GM18868 (cell line): ENCODE measurements at regions not wholly inside any gene's neighbourhood (a gene's known extent, or its start where the extent isn't known, plus 50 kb on each side); places are given as distances from the start of the nearest gene placed in this dataset.
"Not testable (repeated sequence)": the region's sequence is repeated elsewhere in the genome, so short reads cannot be mapped to it uniquely, and the experiment has no call there.

Experiments
- ATAC-seq: cut with Tn5 transposase; IDR thresholded peaks from one replicate; pipeline ENCODE4 v1.9.1; 2021; ENCODE audit warnings: mild to moderate bottlenecking, moderate library complexity; ENCODE audit not compliant: unreplicated experiment

DNA sequence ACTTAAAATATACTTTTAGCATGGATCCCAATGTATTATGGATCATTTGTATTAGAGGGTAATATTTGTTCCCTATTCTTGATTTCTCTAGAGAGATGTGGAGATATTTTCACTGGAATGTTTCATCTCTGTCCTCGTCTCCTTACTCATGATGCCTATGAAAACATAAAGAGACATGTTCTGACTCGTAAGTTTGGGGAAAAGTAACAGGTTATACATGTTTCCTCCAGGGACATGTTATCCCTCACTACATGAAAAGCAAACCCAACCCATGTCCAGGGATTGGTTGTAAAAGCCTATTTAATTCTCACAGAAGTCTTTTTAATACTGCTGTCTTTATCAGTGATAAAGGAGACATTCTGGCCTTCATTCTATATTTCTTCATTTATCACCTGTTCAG is 621.4 kb downstream of the GABRG1 start:
- no peak for ATAC-seq

DNA sequence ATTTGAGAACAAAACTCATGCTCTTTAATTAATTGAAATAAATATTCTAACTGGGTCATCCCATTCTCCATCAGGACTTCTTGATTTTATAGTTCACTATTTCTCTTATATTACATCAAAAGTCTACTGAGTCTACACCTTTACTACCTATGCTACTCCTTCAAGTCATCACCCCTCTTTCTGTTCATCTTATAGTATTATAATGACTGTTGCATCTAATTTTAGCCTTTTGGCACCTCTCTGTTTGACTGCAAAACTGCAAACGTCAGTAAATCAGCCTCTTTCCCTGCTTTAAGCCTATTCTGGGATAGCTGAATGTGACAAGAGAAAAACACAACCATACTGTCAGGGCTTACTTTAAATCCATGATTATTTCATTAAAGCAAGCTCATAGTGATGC is 639.1 kb downstream of the GABRG1 start:
- peak; percentile 68 for ATAC-seq

DNA sequence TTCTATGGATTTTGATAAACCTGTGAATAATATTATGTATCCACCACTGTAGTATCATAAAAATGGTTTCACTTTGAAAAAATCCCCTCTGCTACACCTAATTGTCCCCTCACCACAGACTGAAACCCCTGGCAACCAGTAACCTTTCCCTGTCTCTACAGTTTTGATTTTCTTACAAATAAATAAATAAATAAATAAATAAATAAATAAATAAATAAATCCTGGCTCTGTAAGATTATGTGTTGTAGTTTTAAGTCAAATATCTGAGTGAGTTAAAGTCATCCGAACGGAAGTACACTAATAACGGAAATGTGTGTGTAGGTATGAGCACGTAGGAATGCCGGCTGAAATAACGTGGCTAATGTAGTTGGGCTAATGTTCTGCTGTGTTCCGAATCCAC is 641.5 kb downstream of the GABRG1 start:
- ATAC-seq, result no peak

DNA sequence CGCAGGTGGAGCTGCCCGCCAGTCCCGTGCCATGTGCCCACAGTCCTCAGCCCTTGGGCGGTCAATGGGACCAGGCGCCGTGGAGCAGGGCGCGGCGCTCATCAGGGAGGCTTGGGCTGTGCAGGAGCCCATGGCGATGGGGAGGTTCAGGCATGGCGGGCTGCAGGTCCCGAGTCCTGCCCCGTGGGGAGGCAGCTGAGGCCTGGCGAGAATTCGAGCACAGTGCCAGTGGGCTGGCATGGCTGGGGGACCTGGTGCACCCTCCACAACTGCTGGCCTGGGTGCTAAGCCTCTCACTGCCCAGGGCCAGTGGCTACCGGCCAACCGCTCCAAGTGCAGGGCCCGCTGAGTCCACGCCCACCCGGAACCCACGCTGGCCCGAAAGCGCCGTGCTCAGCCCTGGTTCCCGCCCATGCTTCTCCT is 646.5 kb downstream of the GABRG1 start:
- no peak for ATAC-seq

GRCh38 chr4:45475548-45475947 is 648.3 kb downstream of the GABRG1 start:
- ATAC-seq, result peak; percentile 92

- no peak for ATAC-seq
These were observed 651.4 kb downstream of the GABRG1 start for GRCh38 chr4:45472490-45472889.

DNA sequence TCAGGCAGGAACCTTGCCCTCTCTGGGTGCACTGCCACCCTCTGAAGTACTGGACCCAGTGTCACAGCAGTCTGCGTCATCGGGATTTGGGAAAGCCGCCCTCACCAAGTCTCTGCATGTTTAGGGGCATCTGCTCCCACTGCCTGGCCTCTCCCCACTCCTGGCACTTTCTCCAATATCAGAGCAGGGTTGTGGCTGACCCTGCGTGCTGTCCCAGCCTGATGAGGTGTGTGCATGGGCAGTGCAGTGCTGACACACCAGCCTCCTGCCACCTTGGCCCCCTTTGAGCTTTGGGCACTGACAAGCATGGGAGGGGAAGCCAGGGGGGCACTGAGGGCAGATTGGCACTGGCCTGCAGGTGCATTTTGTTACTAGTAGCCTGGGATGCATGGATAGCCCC is 652.5 kb downstream of the GABRG1 start:
- ATAC-seq, result no peak

DNA sequence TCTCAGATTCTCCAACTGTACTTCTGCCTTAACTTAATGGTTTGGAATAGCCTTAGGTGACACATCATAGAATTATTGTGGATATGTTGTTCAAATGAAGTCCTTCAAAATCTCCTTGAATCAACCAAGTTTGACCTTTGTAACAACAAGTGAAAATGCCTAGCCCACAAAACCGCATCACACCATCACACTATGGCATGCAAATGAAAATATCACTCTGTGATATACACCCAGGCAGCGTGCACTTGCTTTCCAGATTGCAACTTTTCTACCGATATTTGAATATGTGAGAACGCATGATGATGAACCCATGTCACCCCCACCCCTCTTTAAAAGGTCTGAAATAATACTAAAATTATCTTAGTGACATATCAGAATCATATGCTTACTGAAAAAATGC is 656.7 kb downstream of the GABRG1 start:
- no peak for ATAC-seq

GRCh38 chr4:45460157-45460556 is 663.7 kb downstream of the GABRG1 start:
- not testable (repeated sequence) for ATAC-seq

GRCh38 chr4:45455217-45455616 is 668.6 kb downstream of the GABRG1 start:
- ATAC-seq, result no peak

- peak; percentile 95 for ATAC-seq
These were observed 670.5 kb downstream of the GABRG1 start for GRCh38 chr4:45453258-45453853.

DNA sequence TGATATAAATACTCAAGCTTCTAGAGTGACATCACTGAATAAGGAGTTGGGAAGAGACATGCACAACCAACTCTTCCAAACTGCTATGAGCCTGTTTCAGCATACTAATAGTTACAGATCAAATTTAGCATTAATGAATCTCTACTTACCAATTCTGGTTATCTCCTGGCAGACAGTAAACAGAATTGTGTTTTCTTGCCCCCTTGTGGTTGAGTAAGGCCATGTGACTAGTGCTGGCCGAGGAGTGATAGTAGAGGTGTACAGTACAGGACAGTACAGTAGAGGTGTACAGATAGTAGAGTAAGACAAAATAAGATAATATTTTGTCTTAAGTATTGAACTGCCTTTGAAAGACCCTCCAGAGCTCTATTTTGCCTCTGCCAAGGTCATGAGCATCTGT is 681.4 kb downstream of the GABRG1 start:
- peak; percentile 89 for ATAC-seq

DNA sequence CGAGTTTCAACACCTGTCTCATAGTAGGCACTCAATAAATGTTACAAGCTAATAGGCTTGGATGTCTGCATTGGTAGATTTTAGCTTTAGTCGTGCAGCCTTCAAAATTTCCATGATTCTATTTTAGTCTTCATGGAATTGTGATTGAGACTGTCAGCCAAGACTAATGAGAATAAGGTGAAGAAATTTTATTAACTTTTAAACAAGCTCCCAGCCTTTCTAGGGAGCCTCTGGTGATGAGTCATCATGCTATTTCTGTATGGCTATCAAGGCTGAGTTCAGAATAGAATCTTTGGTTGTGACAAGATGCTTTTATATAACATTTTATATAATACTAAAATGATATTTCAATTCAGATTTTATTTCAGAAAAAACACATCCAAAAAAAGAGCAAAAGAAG is 685.8 kb downstream of the GABRG1 start:
- ATAC-seq, result peak; percentile 43

- ATAC-seq, result no peak
These were observed 686.5 kb downstream of the GABRG1 start for GRCh38 chr4:45437381-45437780.

GRCh38 chr4:45425135-45425534 is 698.7 kb downstream of the GABRG1 start:
- no peak for ATAC-seq

DNA sequence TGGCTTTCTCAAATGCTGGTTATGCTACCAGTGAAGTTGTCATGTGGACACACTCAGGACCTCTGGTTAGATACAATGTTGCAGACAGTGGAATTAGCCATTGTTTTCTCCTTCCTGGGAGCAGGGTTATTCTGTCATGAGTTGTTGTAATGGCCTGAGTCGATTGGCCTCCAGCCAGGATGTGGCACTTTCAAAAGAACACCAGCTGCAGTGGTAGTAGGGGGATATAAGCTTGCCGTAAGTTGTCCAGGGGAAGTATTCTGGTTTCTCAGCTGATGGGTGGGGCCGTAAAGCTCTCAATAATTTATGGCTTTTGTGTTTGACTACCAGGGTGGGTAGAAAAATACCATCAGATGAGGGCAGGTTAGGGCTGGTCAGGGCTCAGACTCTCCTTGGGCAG is 697.5 kb upstream of the GNPDA2 start:
- ATAC-seq, result no peak

DNA sequence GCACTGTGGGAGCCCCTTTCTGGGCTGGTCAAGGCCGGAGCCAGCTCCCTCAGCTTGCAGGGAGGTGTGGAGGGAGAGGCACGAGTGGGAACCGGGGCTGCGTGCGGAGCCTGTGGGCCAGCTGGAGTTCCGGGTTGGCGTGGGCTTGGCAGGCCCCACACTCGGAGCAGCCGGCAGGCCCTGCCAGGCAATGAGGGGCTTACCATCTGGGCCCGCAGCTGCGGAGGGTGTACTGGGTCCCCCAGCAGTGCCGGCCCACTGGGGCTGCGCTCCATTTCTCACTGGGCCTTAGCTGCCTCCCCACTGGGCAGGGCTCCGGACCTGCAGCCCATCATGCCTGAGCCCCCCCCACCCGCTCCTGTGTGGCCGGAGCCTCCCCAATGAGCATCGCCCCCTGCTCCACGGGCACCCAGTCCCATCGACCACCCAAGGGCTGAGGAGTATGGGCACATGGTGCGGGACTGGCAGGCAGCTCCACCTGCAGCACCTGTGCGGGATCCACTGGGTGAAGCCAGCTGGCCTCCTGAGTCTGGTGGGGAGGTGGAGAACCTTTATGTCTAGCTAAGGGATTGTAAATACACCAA is 693.8 kb upstream of the GNPDA2 start:
- ATAC-seq, result not testable (repeated sequence)

GRCh38 chr4:45410701-45411210 is 684.4 kb upstream of the GNPDA2 start:
- ATAC-seq, result no peak

- ATAC-seq, result no peak
These were observed 683.2 kb upstream of the GNPDA2 start for GRCh38 chr4:45409536-45409935.

- no peak for ATAC-seq
These were observed 682.6 kb upstream of the GNPDA2 start for GRCh38 chr4:45408996-45409395.

DNA sequence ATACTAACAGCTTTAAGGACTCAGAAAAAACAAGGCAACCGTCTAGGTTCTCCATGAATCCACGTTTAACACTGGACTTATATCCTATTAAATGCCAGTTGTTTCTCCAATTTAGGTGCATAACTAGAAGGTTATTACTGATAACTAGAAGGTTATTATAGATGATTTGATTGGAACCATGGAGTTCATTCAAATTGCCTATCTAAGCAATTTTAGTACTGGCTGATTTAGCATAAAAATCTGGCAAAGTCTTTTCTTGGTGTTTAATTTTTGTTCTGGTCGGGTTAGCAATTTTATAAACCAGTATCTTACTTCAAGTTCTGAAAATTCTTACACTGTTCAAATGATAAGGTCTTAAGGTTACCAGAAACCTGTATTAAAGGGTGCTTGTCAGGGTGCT is 672.8 kb upstream of the GNPDA2 start:
- ATAC-seq, result no peak

GRCh38 chr4:45385306-45385705 is 659.0 kb upstream of the GNPDA2 start:
- no peak for ATAC-seq

- ATAC-seq, result no peak
These were observed 644.1 kb upstream of the GNPDA2 start for GRCh38 chr4:45370408-45370807.
